Activated CD4-positive, alpha-beta T cell treated with anti-CD3 and anti-CD28 coated beads, Interleukin-2, Interleukin-4, amounts not matched to agents 100 ng/mL and 50 ng/mL, durations not matched to agents 16 hours and 8 hours (primary cell): ENCODE measurements at regions not wholly inside any gene's neighbourhood (a gene's known extent, or its start where the extent isn't known, plus 50 kb on each side); places are given as distances from the start of the nearest gene placed in this dataset.
"Not testable (repeated sequence)": the region's sequence is repeated elsewhere in the genome, so short reads cannot be mapped to it uniquely, and the experiment has no call there.

ENCODE experiments used
- DNase-seq: peaks from one replicate; pipeline ENCODE4 v3.0.0-alpha.2; 2020; ENCODE audit warnings: low spot score

DNA sequence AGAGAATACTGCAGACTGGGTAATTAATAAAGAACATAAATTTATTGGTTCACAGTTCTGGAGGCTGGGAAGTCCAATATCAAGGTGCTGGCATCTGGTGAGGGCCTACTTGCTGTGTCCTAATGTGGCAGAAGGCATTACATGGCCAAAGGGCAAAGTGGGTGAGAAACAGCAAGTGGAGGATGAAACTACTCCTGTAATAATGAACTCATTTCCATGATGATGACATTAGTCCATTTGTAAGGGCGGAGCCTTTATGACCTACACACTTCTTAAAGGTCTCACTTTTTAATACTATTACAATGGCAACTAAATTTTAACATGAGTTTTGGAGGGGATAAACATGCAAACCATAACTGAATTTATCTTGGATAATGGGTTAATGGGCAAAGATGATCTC is 139.6 kb upstream of the SGO1 start:
- no peak for DNase-seq

DNA sequence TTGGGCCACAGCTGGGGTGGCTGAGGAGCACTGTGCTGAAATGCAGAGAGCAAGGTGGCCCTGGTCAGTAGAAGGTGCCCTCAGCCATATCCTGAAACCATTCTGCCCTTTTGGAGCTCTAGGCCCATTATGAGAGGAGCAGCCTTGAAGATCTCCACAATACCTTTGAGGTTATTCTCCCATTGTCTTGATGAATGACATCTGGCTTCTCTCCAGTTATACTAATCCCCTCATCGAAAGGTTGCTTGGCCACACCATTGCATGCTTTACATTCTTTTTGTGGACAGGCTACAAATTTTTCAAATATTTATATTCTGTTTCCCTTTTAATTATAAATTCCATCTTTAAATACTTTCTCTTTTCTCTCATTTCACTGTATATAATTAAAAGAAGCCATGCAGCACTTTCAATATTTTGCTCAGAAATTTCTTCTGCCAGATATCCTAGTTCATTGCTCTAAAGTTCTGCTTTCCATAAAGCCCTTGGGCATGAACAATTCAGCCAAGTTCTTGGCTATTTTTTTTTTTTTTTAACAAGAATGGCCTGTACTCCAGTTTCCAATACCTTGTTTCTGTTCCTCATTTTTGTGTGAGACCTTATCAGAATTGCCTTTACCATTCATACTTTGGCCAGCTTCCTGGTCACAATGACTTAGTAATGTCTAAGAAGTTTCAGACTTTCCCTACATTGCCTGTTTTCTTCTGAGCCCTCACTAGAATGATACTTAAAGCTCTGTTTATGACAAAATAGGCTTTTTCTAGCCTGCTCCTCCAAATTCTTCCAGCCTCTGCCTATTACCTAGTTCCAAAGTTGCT is 138.9 kb upstream of the SGO1 start:
- no peak for DNase-seq

DNA sequence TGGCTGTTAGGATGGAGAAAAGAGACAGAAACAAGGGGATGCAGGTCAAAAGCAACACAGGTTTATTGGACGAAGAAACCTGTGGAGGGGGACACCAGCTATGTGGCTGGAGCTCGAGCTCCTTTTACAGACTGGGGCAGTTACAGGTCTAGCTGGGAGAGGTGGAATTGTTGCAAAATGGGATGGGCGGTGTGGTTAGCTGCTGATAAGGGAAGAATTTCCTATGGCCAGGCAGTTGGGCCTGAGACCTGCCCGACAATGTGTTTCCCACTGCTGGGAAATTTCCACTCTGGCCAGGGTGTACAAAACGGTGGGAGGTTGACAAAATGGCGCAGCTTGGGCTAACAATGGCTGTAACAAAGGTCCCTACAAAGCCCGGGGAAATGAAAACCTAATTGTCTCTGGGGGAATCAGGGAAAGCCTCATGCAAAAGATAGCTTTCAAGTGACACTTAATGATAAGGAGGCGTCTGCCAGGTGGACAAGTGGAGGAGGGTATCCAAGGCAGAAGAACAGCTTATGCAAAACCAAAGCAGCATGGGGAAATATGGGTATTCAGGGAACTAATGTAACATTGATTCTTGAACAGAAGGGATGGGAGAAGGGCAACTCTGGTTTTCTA is 137.4 kb upstream of the SGO1 start:
- no peak for DNase-seq

DNA sequence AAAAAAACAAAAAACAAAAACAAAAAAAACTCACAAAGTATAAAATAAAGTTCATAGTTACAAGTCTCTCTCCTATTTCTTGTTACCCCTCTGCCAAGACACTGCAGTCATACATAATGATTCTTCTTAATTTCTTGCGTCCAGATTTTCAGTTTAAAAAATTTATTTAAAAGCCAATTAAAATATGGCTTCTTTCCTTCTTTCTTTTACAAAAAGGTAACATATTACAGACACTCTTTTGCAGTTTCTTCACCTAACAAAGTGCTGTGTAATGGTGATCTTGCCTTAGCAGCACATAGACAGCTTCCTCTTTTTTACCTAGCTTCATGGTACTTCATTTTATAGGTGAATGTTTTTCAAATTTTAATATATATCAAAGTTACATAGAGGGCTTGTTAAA is 136.1 kb upstream of the SGO1 start:
- no peak for DNase-seq

DNA sequence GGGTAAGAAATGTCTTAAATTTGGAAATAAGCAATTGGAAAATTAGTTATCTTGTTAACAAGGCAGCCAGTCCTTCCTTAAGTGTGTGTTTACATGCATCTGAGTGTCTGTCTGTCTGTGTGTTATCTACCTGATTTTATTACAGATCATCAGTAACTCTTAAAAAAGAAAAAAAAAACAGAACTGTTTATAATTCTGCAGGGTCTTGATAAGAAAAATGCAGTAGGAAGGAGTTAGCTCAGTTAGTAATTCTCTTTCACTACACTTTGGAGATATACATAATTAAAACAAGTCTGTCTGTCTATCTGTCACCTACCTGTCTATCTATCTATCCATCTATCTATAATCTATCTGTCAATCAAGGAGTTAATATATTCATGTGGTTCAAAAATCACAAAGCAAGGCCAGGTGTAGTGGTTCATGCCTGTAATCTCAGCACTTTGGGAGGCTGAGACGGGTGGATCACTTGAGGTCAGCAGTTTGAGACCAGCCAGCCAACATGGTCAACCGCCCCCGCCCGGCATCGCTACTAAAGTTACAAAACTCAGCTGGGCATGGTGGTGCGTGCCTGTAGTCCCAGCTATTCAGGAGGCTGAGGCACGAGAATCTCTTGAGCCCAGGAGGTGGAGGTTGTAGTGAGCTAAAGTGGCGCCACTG is 135.5 kb upstream of the SGO1 start:
- DNase-seq: no peak

DNA sequence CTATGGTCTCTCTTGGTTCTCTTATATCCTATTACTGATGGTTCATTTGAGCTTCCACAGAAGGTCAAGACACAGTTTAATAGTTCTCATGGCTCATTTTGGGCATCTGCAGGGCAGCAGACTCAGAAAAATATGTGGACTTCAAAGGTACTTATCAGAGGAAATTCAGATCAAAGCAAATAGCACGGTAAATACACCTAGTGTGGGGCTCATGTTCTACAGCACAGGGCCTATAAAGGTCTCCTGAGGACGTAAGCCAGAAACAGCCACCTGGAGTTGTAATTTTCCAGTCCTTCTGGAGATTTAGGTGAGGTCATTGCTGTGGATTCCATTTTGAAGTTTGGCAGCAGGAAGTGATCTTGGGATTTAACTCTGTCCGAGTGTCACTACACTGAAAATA is 134.5 kb upstream of the SGO1 start:
- DNase-seq: no peak

DNA sequence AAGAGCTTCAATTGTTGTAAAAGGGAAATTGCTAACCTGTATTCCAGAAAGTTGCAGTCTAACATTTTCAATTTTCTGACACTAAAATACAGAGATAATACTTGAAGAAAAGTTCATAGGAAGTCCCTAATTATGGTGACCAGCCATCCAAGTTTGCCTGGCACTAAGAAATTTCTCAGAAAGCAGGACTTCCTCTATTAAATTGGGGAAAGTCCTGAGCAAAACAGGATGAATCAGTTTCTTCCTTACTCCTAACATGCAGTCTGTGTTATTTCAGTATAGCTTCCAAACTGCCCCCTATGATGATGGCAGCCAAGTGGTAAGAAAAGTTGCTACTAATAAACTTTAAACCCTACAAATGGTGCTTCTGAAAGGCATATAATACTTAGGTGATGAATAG is 133.5 kb upstream of the SGO1 start:
- DNase-seq: no peak

DNA sequence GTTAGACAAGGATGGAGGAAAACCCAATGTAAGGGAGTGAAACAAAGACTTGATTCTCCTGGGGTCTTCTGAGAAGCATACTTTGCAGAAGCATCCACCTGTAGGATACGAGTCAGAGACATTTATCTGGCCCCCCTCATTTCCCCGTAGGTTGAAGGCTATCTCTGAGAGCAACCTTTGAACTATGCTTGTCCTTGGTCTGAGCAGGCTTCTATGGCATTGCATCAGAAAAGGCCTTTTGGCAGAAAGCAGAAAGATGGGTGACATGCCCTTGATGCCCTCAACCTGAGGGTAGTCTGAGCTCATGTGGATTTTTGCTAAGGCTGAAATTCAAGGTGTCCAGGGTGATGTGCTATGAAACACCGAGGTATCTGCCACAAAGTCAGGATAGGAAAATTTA is 131.6 kb upstream of the SGO1 start:
- no peak for DNase-seq

DNA sequence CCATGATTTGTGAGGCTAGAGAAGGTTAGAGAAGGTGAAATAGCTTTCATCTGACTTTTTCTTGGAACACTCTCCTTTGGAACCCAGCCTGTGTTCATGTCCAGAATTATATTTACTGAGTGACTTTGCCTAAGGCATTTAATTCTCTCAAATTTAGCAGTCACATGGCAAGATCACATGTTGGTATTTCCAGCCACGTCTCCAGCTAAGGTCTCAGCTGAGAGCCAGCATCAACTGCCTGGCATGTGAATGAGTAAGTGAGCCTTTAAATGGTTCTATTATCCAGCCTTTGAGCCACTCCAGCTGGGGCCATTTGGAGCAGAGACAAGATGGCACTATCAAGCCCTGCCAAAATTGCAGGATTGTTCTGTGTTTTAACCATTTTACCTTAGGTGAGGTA is 130.2 kb upstream of the SGO1 start:
- no peak for DNase-seq

DNA sequence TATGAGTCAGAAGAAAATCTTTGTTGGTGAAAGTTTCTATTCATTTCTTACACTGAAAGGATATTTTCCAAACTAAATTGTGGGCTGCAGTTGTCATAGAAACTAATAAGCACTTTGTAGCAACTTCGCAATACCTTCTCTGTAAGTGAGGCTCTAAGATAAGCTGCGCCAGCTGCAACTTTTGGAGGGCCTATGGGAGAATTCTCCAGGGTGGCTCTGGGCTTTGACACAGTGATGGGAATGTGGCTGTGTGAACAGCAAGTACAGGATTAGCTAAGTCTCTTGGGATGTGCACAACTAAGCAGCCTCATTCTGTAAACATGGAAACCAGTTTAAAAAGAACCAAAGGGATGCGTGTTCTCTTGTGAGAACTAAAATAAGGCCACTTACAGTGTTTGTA is 124.6 kb upstream of the SGO1 start:
- DNase-seq: no peak

DNA sequence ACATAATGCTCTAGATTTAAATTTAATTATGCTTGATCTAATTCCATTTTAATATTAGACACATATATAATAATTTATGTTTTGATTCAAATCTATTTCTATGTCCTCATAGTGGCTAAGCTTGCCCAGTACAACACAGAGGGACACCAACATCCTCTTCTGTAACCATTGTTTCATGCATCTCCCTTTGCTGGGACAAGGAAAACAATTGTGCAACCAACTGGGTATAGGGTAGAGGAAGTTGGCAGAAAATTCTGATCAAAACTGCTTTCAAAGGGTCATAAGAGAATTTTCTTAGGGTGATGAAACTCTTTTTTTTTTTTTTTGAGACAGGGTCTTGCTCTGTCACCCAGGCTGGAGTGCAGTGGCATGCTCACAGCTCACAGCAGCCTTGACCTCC is 121.4 kb upstream of the SGO1 start:
- DNase-seq: no peak

DNA sequence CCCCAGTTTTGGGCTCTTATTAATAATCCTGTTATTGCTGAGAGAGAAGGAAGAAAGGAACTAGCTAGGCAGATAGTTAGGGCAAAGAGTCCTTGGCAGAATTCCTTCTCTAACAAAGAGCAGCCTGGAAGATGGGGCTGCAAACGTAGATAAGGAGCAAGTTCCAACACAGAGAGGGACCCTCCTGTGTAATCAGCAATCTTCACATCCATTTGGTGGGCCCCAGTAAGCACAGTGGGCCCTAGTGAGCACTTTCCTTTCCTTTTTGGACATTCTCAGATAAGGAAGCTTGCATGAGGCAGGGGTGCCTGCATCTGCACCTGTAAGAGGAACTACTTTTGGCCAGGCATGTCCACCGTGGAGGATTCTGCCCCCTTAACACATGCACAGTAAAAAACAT is 119.6 kb upstream of the SGO1 start:
- DNase-seq: no peak

DNA sequence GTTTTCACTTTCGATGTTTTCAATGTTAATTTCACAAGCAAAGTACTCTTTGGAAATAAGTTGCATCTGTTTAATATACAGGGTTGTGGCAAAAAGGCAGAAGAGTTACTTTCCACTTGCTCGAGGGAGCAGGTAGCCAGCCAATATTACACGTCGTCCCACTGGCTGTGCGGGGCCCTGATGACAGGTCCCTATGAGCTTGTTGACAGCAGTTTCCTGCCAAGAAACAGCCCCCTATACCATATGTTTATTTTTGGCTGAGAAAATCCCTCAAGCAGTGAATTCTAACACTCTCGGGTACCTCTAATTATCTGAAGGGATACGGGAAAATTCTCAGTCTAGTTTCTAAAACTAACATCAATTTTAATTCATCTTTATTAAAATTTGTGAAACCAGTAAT is 116.8 kb upstream of the SGO1 start:
- no peak for DNase-seq

DNA sequence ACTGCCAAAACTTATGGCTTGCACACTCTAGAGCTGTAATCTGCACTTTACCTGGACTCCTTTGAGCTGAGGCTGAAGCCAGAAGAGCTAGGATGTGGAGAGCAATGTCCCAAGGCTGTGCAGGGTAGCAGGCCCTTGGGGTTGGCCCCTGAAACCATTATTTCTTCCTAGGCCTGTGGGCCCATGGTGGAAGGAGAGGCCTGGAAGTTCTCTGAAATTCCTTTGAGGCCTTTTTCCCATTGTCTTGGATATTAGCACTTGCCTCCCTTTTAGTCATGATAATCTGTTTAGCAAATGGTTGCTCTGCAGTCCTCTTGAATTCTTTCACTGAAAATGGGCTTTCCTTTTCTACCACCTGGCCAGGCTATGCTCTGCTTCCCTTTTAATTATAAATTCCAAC is 102.0 kb upstream of the SGO1 start:
- no peak for DNase-seq

DNA sequence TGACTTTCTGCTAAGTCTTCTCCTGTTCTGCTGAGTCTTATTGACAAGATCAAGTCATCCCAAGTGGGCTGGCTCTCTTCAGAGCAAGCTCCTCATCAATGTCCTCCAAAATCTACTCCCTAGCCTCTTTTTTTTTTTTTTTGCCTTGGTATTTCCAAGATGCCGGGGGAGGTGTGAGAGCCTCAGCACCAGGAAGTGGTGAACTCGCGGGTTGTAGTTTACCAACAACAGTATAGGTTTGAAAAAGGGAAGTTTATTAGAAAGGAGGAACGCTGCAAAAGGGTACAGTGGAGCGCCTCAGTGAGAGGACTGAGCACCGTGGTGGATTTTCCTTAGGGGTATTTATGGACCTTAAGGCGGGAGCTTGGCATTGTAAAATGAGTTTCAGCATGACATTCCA is 94.3 kb upstream of the SGO1 start:
- DNase-seq: no peak

DNA sequence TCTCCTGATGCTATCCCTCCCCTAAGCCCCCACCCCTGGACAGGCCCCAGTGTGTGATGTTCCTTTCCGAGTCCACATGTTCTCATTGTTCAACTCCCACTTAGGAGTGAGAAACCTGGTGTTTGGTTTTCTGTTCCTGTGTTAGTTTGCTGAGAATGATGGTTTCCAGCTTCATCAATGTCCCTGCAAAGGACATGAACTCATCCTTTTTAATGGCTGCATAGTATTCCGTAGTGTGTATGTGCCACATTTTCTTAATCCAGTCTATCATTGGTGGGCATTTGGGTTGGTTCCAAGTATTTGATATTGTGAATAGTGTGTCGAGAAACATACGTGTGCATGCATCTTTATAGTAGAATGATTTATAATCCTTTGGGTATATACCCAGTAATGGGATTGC is 80.0 kb upstream of the SGO1 start:
- not testable (repeated sequence) for DNase-seq

DNA sequence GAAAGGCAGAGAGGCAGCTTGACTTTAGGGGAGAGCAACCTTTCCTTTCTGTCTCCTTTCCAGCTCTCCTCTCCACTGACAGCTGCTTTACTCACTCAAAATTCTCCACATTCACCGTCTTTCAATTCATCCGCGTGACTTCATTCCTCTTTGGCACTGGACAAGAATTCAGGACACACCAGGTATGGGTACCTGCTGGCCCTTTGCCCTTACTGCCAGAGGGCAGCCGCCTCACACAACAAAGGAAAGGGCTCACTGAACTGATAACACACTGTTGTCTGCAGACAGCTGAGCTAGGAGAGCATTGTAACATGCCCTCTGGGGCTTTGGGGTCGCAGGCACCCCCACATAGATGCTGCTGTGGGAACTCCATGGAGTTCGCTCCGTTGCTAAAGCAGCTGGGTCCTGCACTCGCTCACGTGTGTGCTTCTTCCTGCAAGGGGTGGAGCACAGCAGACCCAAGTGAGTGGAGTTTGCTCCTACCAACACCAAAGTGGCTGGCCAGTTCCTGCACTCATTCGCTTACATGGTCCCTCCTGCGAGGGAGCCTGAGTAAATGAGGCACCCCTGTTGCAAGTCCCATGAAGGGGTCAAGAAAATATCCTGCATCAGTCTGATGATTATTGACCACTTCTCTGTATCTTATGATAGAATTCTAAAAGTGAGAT is 79.0 kb upstream of the SGO1 start:
- DNase-seq: no peak

DNA sequence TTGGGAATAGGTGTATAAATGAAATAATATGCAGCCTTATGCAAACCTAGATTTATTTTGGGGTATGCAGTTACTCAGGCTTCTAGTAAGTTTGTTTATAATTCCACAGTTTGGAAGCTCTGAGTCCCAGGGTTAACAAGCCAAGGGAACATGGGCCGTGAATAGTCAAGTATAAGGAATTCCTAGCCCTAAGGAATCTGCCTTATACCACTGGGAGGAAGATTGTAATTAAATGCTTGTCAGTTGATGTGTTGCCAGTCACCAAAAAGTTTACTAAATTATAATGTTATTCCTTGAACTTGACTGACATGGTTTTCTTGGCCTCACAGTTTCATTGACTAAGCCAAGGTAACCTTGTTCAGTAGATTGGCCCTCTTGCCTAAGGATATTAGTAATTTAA is 72.4 kb upstream of the SGO1 start:
- no peak for DNase-seq

DNA sequence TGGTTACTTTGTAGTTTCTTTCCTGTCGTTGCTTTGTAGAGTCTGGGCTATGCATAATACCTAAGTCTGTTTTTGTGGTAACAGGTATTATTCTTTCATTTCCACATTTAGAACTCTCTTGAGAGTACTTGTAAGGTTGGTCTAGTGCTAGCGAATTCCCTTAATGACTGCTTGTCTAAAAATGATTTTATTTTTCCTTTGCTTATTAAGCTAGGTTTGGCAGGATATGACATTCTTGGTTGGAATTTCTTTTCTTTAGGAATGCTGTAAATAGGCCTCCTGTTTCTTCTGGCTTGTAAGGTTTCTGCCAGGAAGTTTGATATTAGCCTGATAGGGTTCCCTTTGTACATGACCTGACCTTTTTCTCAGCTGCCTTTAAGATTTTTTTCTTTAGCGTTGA is 70.1 kb upstream of the SGO1 start:
- no peak for DNase-seq

DNA sequence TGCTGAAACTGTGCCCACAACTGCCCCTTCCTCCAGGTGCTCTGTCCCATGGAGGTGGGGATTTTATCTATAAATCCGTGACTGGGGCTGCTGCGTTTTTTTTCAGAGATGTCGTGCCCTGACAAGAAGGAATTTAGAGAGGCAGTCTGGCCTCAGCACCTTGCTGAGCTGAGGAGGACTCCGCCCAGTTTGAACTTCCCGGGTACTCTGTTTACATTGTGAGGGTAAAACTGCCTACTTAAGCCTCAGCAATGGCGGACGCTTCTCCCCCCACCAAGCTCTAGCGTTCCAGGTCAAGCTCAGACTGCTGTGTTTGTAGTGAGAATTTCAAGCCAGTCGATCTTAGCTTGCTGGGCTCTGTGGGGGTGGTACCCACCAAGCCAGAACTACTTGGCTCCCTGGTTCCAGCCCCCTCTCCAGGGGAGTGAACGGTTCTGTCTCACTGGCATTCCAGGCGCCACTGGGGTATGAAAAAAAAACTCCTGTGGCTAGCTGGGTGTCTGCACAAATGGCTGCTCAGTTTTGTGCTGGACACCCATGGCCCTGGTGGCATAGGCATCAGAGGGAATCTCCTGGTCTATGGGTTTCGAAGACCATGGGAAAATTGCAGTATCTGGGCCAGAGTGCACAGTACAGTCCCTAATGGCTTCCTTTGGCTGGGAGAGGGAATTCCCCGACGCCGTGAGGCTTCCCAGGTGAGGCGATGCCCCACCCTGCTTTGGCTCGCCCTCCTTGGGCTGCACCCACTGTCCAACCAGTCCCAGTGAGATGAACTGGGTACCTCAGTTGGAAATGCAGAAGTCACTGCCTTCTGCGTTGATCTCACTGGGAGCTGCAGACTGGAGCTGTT is 68.5 kb upstream of the SGO1 start:
- no peak for DNase-seq

DNA sequence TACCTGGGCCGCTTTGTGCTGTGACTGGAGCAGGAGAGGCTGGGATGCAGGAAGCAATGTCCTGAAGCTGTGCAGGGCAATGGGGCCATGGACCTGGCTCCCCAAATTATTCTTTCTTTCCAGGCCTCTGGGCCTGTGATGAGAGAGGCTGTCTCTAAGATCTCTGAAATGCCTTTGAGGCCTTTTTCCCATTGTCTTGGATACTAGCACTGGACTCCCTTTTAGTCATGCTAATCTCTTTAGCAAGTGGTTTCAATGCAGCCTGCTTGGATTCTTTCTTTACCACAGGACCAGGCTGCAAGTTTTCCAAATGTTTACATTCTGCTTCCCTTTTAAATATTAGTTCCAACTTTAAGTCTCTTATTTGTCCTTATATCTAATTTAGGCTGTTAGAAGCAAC is 64.8 kb upstream of the SGO1 start:
- no peak for DNase-seq

DNA sequence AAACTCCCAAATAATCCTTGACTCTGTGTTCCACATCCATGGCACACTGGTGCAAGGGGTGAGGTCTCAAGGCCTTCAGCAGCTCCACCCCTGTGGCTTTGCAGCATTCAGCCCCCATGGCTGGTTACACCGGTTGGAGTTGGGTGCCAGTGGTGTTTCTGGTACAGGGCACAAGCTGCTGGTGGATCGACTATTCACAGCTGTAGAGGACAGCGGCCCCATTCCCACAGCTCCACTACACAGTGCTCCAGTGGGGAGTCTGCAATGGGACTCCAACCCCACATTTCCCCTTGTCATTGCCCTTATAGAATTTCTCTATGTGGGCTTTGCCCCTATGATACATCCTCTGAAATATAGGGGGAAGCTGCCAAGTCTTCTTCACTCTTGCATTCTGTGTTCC is 64.3 kb upstream of the SGO1 start:
- no peak for DNase-seq
